NOMO-1 treated with dmso at 0.1 percent for 144 hours (cell line): ENCODE measurements at regions not wholly inside any gene's neighbourhood (a gene's known extent, or its start where the extent isn't known, plus 50 kb on each side); places are given as distances from the start of the nearest gene placed in this dataset.

Source experiments
- DNase-seq: peaks from one replicate; lab custom pipeline; 2025; ENCODE audit not compliant: unreplicated experiment; lab: John Stamatoyannopoulos, UW

- DNase-seq: no peak
These were observed 589.8 kb downstream of the HS3ST4 start for GRCh38 chr16:26281381-26282110.

- DNase-seq: no peak
These were observed 604.0 kb downstream of the HS3ST4 start for GRCh38 chr16:26295625-26296304.

- no peak for DNase-seq
These were observed 609.8 kb downstream of the HS3ST4 start for GRCh38 chr16:26301516-26301915.

GRCh38 chr16:26316683-26317464, 625.1 kb downstream of the HS3ST4 start:
- no peak for DNase-seq

- DNase-seq: no peak
These were observed 626.1 kb downstream of the HS3ST4 start for GRCh38 chr16:26317885-26318284.

GRCh38 chr16:26330654-26331053, 638.9 kb downstream of the HS3ST4 start:
- no peak for DNase-seq

GRCh38 chr16:26334218-26335111, 642.7 kb downstream of the HS3ST4 start:
- DNase-seq: peak; percentile 55

- no peak for DNase-seq
These were observed 643.6 kb downstream of the HS3ST4 start for GRCh38 chr16:26335236-26335853.

GRCh38 chr16:26342621-26343020, 650.9 kb downstream of the HS3ST4 start:
- DNase-seq: no peak

GRCh38 chr16:26344240-26344776, 652.5 kb downstream of the HS3ST4 start:
- no peak for DNase-seq

GRCh38 chr16:26344976-26345375, 653.2 kb downstream of the HS3ST4 start:
- no peak for DNase-seq

GRCh38 chr16:26345966-26346365, 654.2 kb downstream of the HS3ST4 start:
- DNase-seq: no peak

GRCh38 chr16:26348095-26348494, 656.3 kb downstream of the HS3ST4 start:
- no peak for DNase-seq

- no peak for DNase-seq
These were observed 669.1 kb downstream of the HS3ST4 start for GRCh38 chr16:26360867-26361266.

- DNase-seq: no peak
These were observed 671.8 kb downstream of the HS3ST4 start for GRCh38 chr16:26363581-26363980.

- DNase-seq: no peak
These were observed 673.6 kb downstream of the HS3ST4 start for GRCh38 chr16:26365161-26365940.

GRCh38 chr16:26371349-26371869, 679.6 kb downstream of the HS3ST4 start:
- no peak for DNase-seq

GRCh38 chr16:26374279-26374925, 682.6 kb downstream of the HS3ST4 start:
- DNase-seq: no peak

- no peak for DNase-seq
These were observed 684.1 kb upstream of the C16orf82 start for GRCh38 chr16:26382586-26382985.
